DND-41 (cell line): ENCODE measurements at regions not wholly inside any gene's neighbourhood (a gene's known extent, or its start where the extent isn't known, plus 50 kb on each side); places are given as distances from the start of the nearest gene placed in this dataset.

ENCODE experiments used
- ATAC-seq: fragments of 200-7000 bp; cut with Tn5 transposase; 3 replicates; pipeline ENCODE4 v1.9.1; 2021; ENCODE audit warnings: low read depth; ENCODE audit not compliant: insufficient read depth
- DNase-seq: peaks from one replicate; pipeline ENCODE4 v3.0.0-alpha.2; 2020
- H2AFZ ChIP-seq: 2 replicates; pipeline ENCODE4 v1.6.0; 2012; ENCODE audit warnings: low read depth, low read length
- H3K27ac ChIP-seq: 2 replicates; pipeline ENCODE4 v1.5.1; 2012; ENCODE audit warnings: low read length, inconsistent platforms
- H3K27me3 ChIP-seq: fragments of 200-600 bp; sonication (generic); 2 replicates; pipeline ENCODE4 v1.6.0; 2012; ENCODE audit warnings: low read length, mild to moderate bottlenecking, inconsistent platforms; ENCODE audit not compliant: insufficient read depth, poor library complexity
- H3K36me3 ChIP-seq: 2 replicates; pipeline ENCODE4 v1.5.1; 2012; ENCODE audit warnings: low read length, inconsistent platforms; ENCODE audit not compliant: insufficient read depth
- H3K4me1 ChIP-seq: 2 replicates; pipeline ENCODE4 v1.5.1; 2012; ENCODE audit warnings: mild to moderate bottlenecking, low read length; ENCODE audit not compliant: insufficient read depth
- H3K4me2 ChIP-seq: 2 replicates; pipeline ENCODE4 v1.6.0; 2012; ENCODE audit warnings: mild to moderate bottlenecking, moderate library complexity, low read length, inconsistent platforms; ENCODE audit not compliant: insufficient read depth
- H3K4me3 ChIP-seq, 2 experiments: fragments of 200-600 bp in 1 of 2; shearing (Covaris generic) in 1 of 2; 2 replicates each; pipeline ENCODE4 v1.5.1; 2012 to 2016; ENCODE audit warnings: inconsistent platforms in 2 of 2, low read length in 2 of 2, mild to moderate bottlenecking in 2 of 2, low read depth in 1 of 2, moderate library complexity in 1 of 2
- H3K79me2 ChIP-seq: 2 replicates; pipeline ENCODE4 v1.6.0; 2012; ENCODE audit warnings: low read length, inconsistent platforms; ENCODE audit not compliant: insufficient read depth
- H3K9ac ChIP-seq: 2 replicates; pipeline ENCODE4 v1.6.0; 2012; ENCODE audit warnings: low read depth, mild to moderate bottlenecking, inconsistent platforms, low read length, moderate library complexity
- H3K9me3 ChIP-seq: 2 replicates; pipeline ENCODE4 v1.5.1; 2012; ENCODE audit warnings: low read length, moderate library complexity, mild to moderate bottlenecking, inconsistent platforms; ENCODE audit not compliant: insufficient read depth, severe bottlenecking
- H4K20me1 ChIP-seq: 2 replicates; pipeline ENCODE4 v1.6.0; 2012; ENCODE audit warnings: low read length; ENCODE audit not compliant: insufficient read depth
- CTCF ChIP-seq: IDR thresholded peaks from 2 replicates; pipeline ENCODE4 v1.5.1; 2012; ENCODE audit warnings: borderline replicate concordance, low read length, moderate library complexity, mild to moderate bottlenecking; ENCODE audit not compliant: poor library complexity, severe bottlenecking; ENCODE audit errors: extremely low read depth
- EZH2 ChIP-seq: IDR thresholded peaks from 3 replicates; pipeline ENCODE4 v1.6.1; 2012; ENCODE audit warnings: borderline replicate concordance, low read depth, mild to moderate bottlenecking, moderate library complexity, low read length, inconsistent platforms; ENCODE audit not compliant: severe bottlenecking

DNA sequence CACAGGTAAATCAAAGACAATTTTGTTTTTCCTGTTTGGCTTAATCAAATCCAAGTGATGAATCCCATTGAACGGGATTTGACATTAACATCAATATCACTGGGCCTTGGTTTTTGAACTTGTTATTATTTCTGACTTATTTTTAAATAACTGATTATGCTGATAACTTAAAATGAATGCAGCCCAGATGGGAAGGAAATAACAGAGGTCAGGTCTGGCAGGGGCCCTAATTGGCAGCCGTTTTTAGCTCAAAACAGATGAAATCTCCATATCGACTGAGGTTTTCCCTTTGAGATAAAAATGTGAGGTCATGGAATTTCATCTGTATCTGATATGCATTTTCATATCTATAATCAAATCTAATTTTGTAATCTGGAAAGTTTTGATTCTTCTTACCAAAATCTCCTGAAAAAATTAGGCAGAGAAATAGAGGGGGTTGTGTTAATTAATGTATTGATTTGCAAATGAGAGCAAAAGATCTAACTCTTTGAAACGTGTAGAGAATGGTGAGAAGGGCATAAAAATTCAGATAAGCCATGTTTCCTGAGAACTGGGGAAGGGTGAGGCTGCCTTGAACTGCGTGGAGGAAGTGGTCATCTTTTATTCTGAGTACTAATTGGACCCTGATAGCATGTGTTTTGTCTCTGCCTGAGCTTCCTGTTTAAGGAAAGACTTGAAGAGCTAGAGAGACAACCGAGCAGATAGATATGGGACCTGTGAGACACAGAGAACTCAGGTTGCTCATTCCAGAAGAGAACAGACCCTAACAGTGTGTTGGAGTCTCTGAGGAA lies 98.2 kb upstream of the C1QTNF9B start:
- Histone ChIP-seq H3K4me2 (no peak overlapping the region), H3K36me3 (no peaks in the 10 kb centered on the region), H3K79me2 (no peaks in the 10 kb centered on the region), H3K27ac (no peak overlapping the region), H3K4me1 (no peaks in the 10 kb centered on the region), H2AFZ (no peak overlapping the region), H3K4me3 (no peak overlapping the region), H3K9ac (no peak overlapping the region), H4K20me1 (no peaks in the 10 kb centered on the region), H3K27me3 (peaks cover 17% of the 10 kb centered on the region), H3K9me3 (no peaks in the 10 kb centered on the region)
- DNase-seq (no peak), ATAC-seq (no peak)
- TF ChIP-seq EZH2 (no peak), CTCF (no peak)

- Histone ChIP-seq H3K4me1 (no peaks in the 10 kb centered on the region), H3K4me3 (no peak overlapping the region), H3K36me3 (no peaks in the 10 kb centered on the region), H2AFZ (no peak overlapping the region), H3K27ac (no peak overlapping the region), H3K79me2 (no peaks in the 10 kb centered on the region), H3K9ac (no peak overlapping the region), H4K20me1 (no peaks in the 10 kb centered on the region), H3K27me3 (peaks cover 13% of the 10 kb centered on the region), H3K9me3 (no peaks in the 10 kb centered on the region), H3K4me2 (no peak overlapping the region)
- TF ChIP-seq CTCF (no peak), EZH2 (no peak)
- DNase-seq (no peak), ATAC-seq (no peak)
These were observed 99.2 kb upstream of the C1QTNF9B start for GRCh38 chr13:23996456-23996855.

GRCh38 chr13:23999424-23999823 lies 102.1 kb upstream of the C1QTNF9B start:
- Histone ChIP-seq H3K4me2 (no peak overlapping the region), H3K4me1 (no peaks in the 10 kb centered on the region), H4K20me1 (no peaks in the 10 kb centered on the region), H3K36me3 (no peaks in the 10 kb centered on the region), H3K9ac (no peak overlapping the region), H3K4me3 (no peak overlapping the region), H3K27me3 (peaks cover 2% of the 10 kb centered on the region), H3K9me3 (no peaks in the 10 kb centered on the region), H3K79me2 (no peaks in the 10 kb centered on the region), H2AFZ (no peak overlapping the region), H3K27ac (no peak overlapping the region)
- DNase-seq: no peak
- TF ChIP-seq EZH2 (no peak), CTCF (no peak)
- ATAC-seq: no peak
